ENCODE measurements at regions not wholly inside any gene's neighbourhood (a gene's known extent, or its start where the extent isn't known, plus 50 kb on each side); places are given as distances from the start of the nearest gene placed in this dataset.

DNA sequence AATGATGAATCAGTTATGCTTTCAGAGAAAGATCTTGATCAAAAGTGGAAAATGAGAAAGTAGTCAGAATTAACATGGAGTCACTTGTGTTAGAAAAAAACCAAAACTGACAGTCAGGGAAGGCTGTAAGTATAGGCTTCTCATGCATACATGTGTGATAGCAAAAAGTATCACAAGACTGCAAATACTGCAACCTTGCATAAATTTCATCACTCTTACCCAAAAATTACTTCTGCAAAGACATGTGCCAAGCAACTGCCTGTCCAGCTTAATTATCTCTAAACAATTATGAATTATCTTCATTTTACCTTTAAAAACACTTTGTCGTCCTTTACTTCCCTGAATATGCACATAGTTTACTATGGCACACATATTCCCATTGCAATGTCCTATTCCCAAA, 2466.4 kb upstream of the PCDH20 start:
- no peak for TF ChIP-seq POLR2A (IDR thresholded peaks at IDR 0.05)
- TF ChIP-seq, protein P1, sequence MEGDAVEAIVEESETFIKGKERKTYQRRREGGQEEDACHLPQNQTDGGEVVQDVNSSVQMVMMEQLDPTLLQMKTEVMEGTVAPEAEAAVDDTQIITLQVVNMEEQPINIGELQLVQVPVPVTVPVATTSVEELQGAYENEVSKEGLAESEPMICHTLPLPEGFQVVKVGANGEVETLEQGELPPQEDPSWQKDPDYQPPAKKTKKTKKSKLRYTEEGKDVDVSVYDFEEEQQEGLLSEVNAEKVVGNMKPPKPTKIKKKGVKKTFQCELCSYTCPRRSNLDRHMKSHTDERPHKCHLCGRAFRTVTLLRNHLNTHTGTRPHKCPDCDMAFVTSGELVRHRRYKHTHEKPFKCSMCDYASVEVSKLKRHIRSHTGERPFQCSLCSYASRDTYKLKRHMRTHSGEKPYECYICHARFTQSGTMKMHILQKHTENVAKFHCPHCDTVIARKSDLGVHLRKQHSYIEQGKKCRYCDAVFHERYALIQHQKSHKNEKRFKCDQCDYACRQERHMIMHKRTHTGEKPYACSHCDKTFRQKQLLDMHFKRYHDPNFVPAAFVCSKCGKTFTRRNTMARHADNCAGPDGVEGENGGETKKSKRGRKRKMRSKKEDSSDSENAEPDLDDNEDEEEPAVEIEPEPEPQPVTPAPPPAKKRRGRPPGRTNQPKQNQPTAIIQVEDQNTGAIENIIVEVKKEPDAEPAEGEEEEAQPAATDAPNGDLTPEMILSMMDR (IDR thresholded peaks at IDR 0.05), result no peak
